Stomach (tissue), 8 donors: ENCODE measurements at regions not wholly inside any gene's neighbourhood (a gene's known extent, or its start where the extent isn't known, plus 50 kb on each side); places are given as distances from the start of the nearest gene placed in this dataset.
"Not testable (repeated sequence)": the region's sequence is repeated elsewhere in the genome, so short reads cannot be mapped to it uniquely, and the experiment has no call there.

Source experiments
- DNase-seq, 2 donors: peaks; one replicate each; pipeline versions ENCODE4 v3.0.0 to v3.0.0-alpha.2; 2013 to 2019
- H3K27ac ChIP-seq, 5 donors: fragments of 200-600 bp in 4 of 5; sonication (generic) in 4 of 5; one replicate each; pipeline ENCODE4 v1.5.1; 2013 to 2019; ENCODE audit warnings: mild to moderate bottlenecking in 1 of 5, moderate library complexity in 1 of 5
- H3K27me3 ChIP-seq, 3 donors: fragments of 200-600 bp; sonication (generic); one replicate each; pipeline ENCODE4 v1.5.1; 2017 to 2019; ENCODE audit warnings: mixed run types in 1 of 3
- H3K36me3 ChIP-seq, 4 donors: fragments of 200-600 bp; sonication (generic); 1 replicate in 3 of 4; 2 replicates in 1 of 4; pipeline ENCODE4 v1.5.1; 2016 to 2019
- H3K4me1 ChIP-seq, 4 donors: fragments of 200-600 bp; sonication (generic); one replicate each; pipeline ENCODE4 v1.5.1; 2016 to 2019
- H3K4me3 ChIP-seq, 4 donors: fragments of 200-600 bp; sonication (generic) in 3 of 4; one replicate each; pipeline ENCODE4 v1.5.1; 2016 to 2019; ENCODE audit warnings: mild to moderate bottlenecking in 1 of 4
- H3K9me3 ChIP-seq, 4 donors: fragments of 200-600 bp; sonication (generic); one replicate each; pipeline ENCODE4 v1.5.1; 2016 to 2019
- CTCF ChIP-seq, 7 experiments: fragments of 450-650 bp in 4 of 7; fragments of 200-600 bp in 3 of 7; sonication (generic) in 3 of 7; IDR thresholded peaks; one replicate each; pipeline ENCODE4 v1.5.1; 2016 to 2019; ENCODE audit warnings: antibody characterized with exemption in 7 of 7, control low read depth in 2 of 7, mild to moderate bottlenecking in 1 of 7
- EP300 ChIP-seq: sonication (generic); formaldehyde crosslinking; IDR thresholded peaks from one replicate; pipeline ENCODE4 v1.6.1; 2017; ENCODE audit warnings: antibody characterized with exemption
- POLR2A ChIP-seq, 4 donors: fragments of 450-650 bp; IDR thresholded peaks; one replicate each; pipeline ENCODE4 v1.6.1; 2016; ENCODE audit warnings: antibody characterized with exemption in 4 of 4, control low read depth in 2 of 4, mild to moderate bottlenecking in 1 of 4, moderate library complexity in 1 of 4
- POLR2AphosphoS5 ChIP-seq, 3 donors: sonication (generic); formaldehyde crosslinking; IDR thresholded peaks; one replicate each; pipeline ENCODE4 v1.6.1; 2016; ENCODE audit warnings: antibody characterized with exemption in 3 of 3
- WGBS, 5 donors: extraction: QIAGEN DNeasy Blood & Tissue Kit in 3 of 5; methylation state at CpG; one replicate each; pipeline versions ENCODE4 v1.1.5 to v1.1.7; 2013 to 2018; 5-methylcytosine and 5-hydroxymethylcytosine counted together
- intact Hi-C: fragments of 100-400 bp; cut with DNase I; formaldehyde crosslinking; loops from one replicate; pipeline ENCODE4 v1.15.1; 2023; ENCODE audit warnings: low total_unique reads
- donor health status: healthy with polysubstance abuse.
- donor health status: Bipolar disorder and iron deficiency.
- donor health status: healthy.

- no peaks in the 10 kb centered on the region for H3K36me3 ChIP-seq
- no peak overlapping the region for H3K4me3 ChIP-seq
- 88 to 96% (median 95%) methylated on average over 3 of the region's 3 CpGs for WGBS, 5 donors
- no peak for DNase-seq
- intact Hi-C loops = no loop called here
- H3K27me3 ChIP-seq = no peaks in the 10 kb centered on the region
- TF ChIP-seq EP300 (no peak), POLR2A (IDR thresholded peaks at IDR 0.05) (no peak), POLR2AphosphoS5 (IDR thresholded peaks at IDR 0.05) (no peak), CTCF (IDR thresholded peaks at IDR 0.05) (no peak)
- H3K27ac ChIP-seq = no peak overlapping the region
- peaks cover 0 to 7% (median 2%) of the 10 kb centered on the region in 4 donors for H3K9me3 ChIP-seq
- no peaks in the 10 kb centered on the region for H3K4me1 ChIP-seq
These were observed 490.9 kb upstream of the CBLB start for GRCh38 chr3:106359692-106360091.

GRCh38 chr3:106360901-106361300 is 492.1 kb upstream of the CBLB start:
- H3K4me3 ChIP-seq, DNase-seq, H3K27ac ChIP-seq, H3K27me3 ChIP-seq, H3K9me3 ChIP-seq, H3K4me1 ChIP-seq, intact Hi-C loops, H3K36me3 ChIP-seq: not testable (repeated sequence)
- WGBS, 5 donors = 78 to 100% (median 100%) methylated on average over 1 of the region's 1 CpG

GRCh38 chr3:106364477-106364876 is 495.7 kb upstream of the CBLB start:
- no peak for DNase-seq
- no peaks in the 10 kb centered on the region for H3K36me3 ChIP-seq
- H3K4me3 ChIP-seq = no peak overlapping the region
- intact Hi-C loops = no loop called here
- no peak overlapping the region for H3K27ac ChIP-seq
- no peak for TF ChIP-seq EP300
- H3K9me3 ChIP-seq = peaks cover 0 to 7% (median 2%) of the 10 kb centered on the region in 4 donors
- 88 to 97% (median 93%) methylated on average over 1 of the region's 1 CpG for WGBS, 5 donors
- no peaks in the 10 kb centered on the region for H3K4me1 ChIP-seq
- H3K27me3 ChIP-seq = no peaks in the 10 kb centered on the region

- Histone ChIP-seq H3K27ac (no peak overlapping the region), H3K4me1 (no peaks in the 10 kb centered on the region), H3K4me3 (no peak overlapping the region), H3K36me3 (no peaks in the 10 kb centered on the region), H3K9me3 (peaks cover 0 to 7% (median 2%) of the 10 kb centered on the region in 4 donors), H3K27me3 (no peaks in the 10 kb centered on the region)
- WGBS, 5 donors = 72 to 97% (median 83%) methylated on average over 1 of the region's 1 CpG
- TF ChIP-seq CTCF (IDR thresholded peaks at IDR 0.05) (no peak), POLR2A (IDR thresholded peaks at IDR 0.05) (no peak), POLR2AphosphoS5 (IDR thresholded peaks at IDR 0.05) (no peak), EP300 (no peak)
- DNase-seq = no peak
- intact Hi-C loops = no loop called here
These were observed 496.4 kb upstream of the CBLB start for GRCh38 chr3:106365061-106365691.

GRCh38 chr3:106366352-106366751 is 497.5 kb upstream of the CBLB start:
- no peak for TF ChIP-seq POLR2A (IDR thresholded peaks at IDR 0.05)
- no peak for TF ChIP-seq CTCF (IDR thresholded peaks at IDR 0.05)
- no peak for TF ChIP-seq EP300
- TF ChIP-seq POLR2AphosphoS5 (IDR thresholded peaks at IDR 0.05) = no peak
- no peak for DNase-seq
- intact Hi-C loops = no loop called here

More at GRCh38 chr3:106366352-106366751, 497.5 kb upstream of the CBLB start:
- H3K27me3 ChIP-seq = no peaks in the 10 kb centered on the region
- H3K36me3 ChIP-seq = no peaks in the 10 kb centered on the region
- no peak overlapping the region for H3K27ac ChIP-seq
- peaks cover 0 to 7% (median 2%) of the 10 kb centered on the region in 4 donors for H3K9me3 ChIP-seq
- no peaks in the 10 kb centered on the region for H3K4me1 ChIP-seq
- no peak overlapping the region for H3K4me3 ChIP-seq
